ENCODE measurements at regions not wholly inside any gene's neighbourhood (a gene's known extent, or its start where the extent isn't known, plus 50 kb on each side); places are given as distances from the start of the nearest gene placed in this dataset.

GRCh38 chr2:12097859-12098258, 351.4 kb downstream of the LPIN1 start:
- FAIRE-seq (no peak), DNase-seq (ENCODE audit: low spot score in 2 of 2) (no peak)

- FAIRE-seq (no peak), DNase-seq (ENCODE audit: low spot score in 2 of 2) (no peak)
Measured at GRCh38 chr2:12099374-12099773, 352.9 kb downstream of the LPIN1 start.

- FAIRE-seq, result no peak
- DNase-seq (ENCODE audit: low spot score in 2 of 2), result no peak
Measured at GRCh38 chr2:12102679-12103078, 356.2 kb downstream of the LPIN1 start.

- no peak for FAIRE-seq
- no peak for DNase-seq (ENCODE audit: low spot score in 2 of 2)
Measured at GRCh38 chr2:12105180-12105579, 358.7 kb downstream of the LPIN1 start.

GRCh38 chr2:12106440-12107080, 360.1 kb downstream of the LPIN1 start:
- FAIRE-seq (no peak), DNase-seq (ENCODE audit: low spot score in 2 of 2) (no peak)

GRCh38 chr2:12107321-12107720, 360.9 kb downstream of the LPIN1 start:
- DNase-seq (ENCODE audit: low spot score in 2 of 2) (no peak), FAIRE-seq (no peak)

GRCh38 chr2:12107939-12108338, 361.5 kb downstream of the LPIN1 start:
- FAIRE-seq, result no peak
- no peak for DNase-seq (ENCODE audit: low spot score in 2 of 2)

- no peak for FAIRE-seq
- DNase-seq (ENCODE audit: low spot score in 2 of 2), result no peak
Measured at GRCh38 chr2:12109363-12110017, 363.1 kb downstream of the LPIN1 start.

- DNase-seq (ENCODE audit: low spot score in 2 of 2) (no peak), FAIRE-seq (no peak)
Measured at GRCh38 chr2:12110074-12110473, 363.6 kb downstream of the LPIN1 start.

- no peak for DNase-seq (ENCODE audit: low spot score in 2 of 2)
- no peak for FAIRE-seq
Measured at GRCh38 chr2:12110481-12110880, 364.0 kb downstream of the LPIN1 start.

- DNase-seq (ENCODE audit: low spot score in 2 of 2) (no peak), FAIRE-seq (no peak)
Measured at GRCh38 chr2:12113412-12113811, 367.0 kb downstream of the LPIN1 start.

- no peak for DNase-seq (ENCODE audit: low spot score in 2 of 2)
- FAIRE-seq, result no peak
Measured at GRCh38 chr2:12114816-12115215, 368.4 kb downstream of the LPIN1 start.

- no peak for FAIRE-seq
- no peak for DNase-seq (ENCODE audit: low spot score in 2 of 2)
Measured at GRCh38 chr2:12116228-12116750, 369.9 kb downstream of the LPIN1 start.

- DNase-seq (ENCODE audit: low spot score in 2 of 2) (no peak), FAIRE-seq (no peak)
Measured at GRCh38 chr2:12119841-12120240, 373.4 kb downstream of the LPIN1 start.

GRCh38 chr2:12120281-12121150, 374.1 kb downstream of the LPIN1 start:
- DNase-seq (ENCODE audit: low spot score in 2 of 2), result no peak
- FAIRE-seq, result no peak

- FAIRE-seq (no peak), DNase-seq (ENCODE audit: low spot score in 2 of 2) (no peak)
Measured at GRCh38 chr2:12124790-12125189, 378.4 kb downstream of the LPIN1 start.

GRCh38 chr2:12126318-12126717, 379.9 kb downstream of the LPIN1 start:
- FAIRE-seq (no peak), DNase-seq (ENCODE audit: low spot score in 2 of 2) (no peak)

GRCh38 chr2:12127638-12128037, 381.2 kb downstream of the LPIN1 start:
- DNase-seq (ENCODE audit: low spot score in 2 of 2) (no peak), FAIRE-seq (no peak)

GRCh38 chr2:12131975-12132374, 385.5 kb downstream of the LPIN1 start:
- DNase-seq (ENCODE audit: low spot score in 2 of 2) (no peak), FAIRE-seq (no peak)

- DNase-seq (ENCODE audit: low spot score in 2 of 2), result no peak
- FAIRE-seq, result no peak
Measured at GRCh38 chr2:12141618-12142258, 395.3 kb downstream of the LPIN1 start.

- DNase-seq (ENCODE audit: low spot score in 2 of 2) (no peak), FAIRE-seq (no peak)
Measured at GRCh38 chr2:12151716-12152115, 405.3 kb downstream of the LPIN1 start.

Data from frontal cortex (tissue), 3 donors.